GM12875 (cell line): ENCODE measurements at regions not wholly inside any gene's neighbourhood (a gene's known extent, or its start where the extent isn't known, plus 50 kb on each side); places are given as distances from the start of the nearest gene placed in this dataset.

Source experiments
- H3K4me3 ChIP-seq: one replicate; pipeline ENCODE4 v1.5.1; 2011; ENCODE audit warnings: low read depth, low read length, control low read depth
- CTCF ChIP-seq: IDR thresholded peaks from 2 replicates; pipeline ENCODE4 v1.5.1; 2011; ENCODE audit warnings: low read depth, mild to moderate bottlenecking, control low read depth, inconsistent platforms, low read length, moderate library complexity, borderline replicate concordance; ENCODE audit not compliant: insufficient read depth

- peak overlapping the region; percentile 91 for H3K4me3 ChIP-seq
- TF ChIP-seq CTCF, result no peak
Observed at GRCh38 chr12:94872007-94872653, 131.4 kb downstream of the NDUFA12 start.

- no peak for TF ChIP-seq CTCF
- peak overlapping the region; percentile 91 for H3K4me3 ChIP-seq
Observed at GRCh38 chr12:94870511-94870910, 133.0 kb downstream of the NDUFA12 start.

GRCh38 chr12:94868161-94868560, 135.3 kb downstream of the NDUFA12 start:
- no peak overlapping the region for H3K4me3 ChIP-seq
- no peak for TF ChIP-seq CTCF

- TF ChIP-seq CTCF, result no peak
- H3K4me3 ChIP-seq, result no peak overlapping the region
Observed at GRCh38 chr12:94867066-94867855, 136.2 kb downstream of the NDUFA12 start.

- no peak for TF ChIP-seq CTCF
- no peak overlapping the region for H3K4me3 ChIP-seq
Observed at GRCh38 chr12:94864987-94865386, 138.5 kb downstream of the NDUFA12 start.

GRCh38 chr12:94863321-94864035, 140.0 kb downstream of the NDUFA12 start:
- no peak for TF ChIP-seq CTCF
- H3K4me3 ChIP-seq, result no peak overlapping the region
